ENCODE measurements at regions not wholly inside any gene's neighbourhood (a gene's known extent, or its start where the extent isn't known, plus 50 kb on each side); places are given as distances from the start of the nearest gene placed in this dataset.

GRCh38 chr4:152039023-152039481, 278.2 kb upstream of the GATB start:
- H4K8ac ChIP-seq (replicated peaks; ENCODE audit: insufficient read length, low read depth, low read length), result no peak overlapping the region
- H2BK5ac ChIP-seq (ENCODE audit: insufficient read length, low read length), result no peak overlapping the region
- Mint-ChIP-seq H3K4me1 (peaks cover 6% of the 10 kb centered on the region in 2 experiments), H3K27ac (no peak overlapping the region), H3K27me3 (ENCODE audit: low read depth) (peaks cover 4% of the 10 kb centered on the region), H3K9me3 (peaks cover 8 to 13% of the 10 kb centered on the region in 2 experiments), H3K36me3 (ENCODE audit: insufficient read depth in 1 of 3, low read depth in 3 of 3) (peaks cover 5 to 12% (median 5%) of the 10 kb centered on the region in 3 experiments; a peak in 3 of 7 replicates), H3K4me3 (no peak overlapping the region)
- no peak overlapping the region for H2AK5ac ChIP-seq (ENCODE audit: insufficient read length, low read length)
- H4K20me1 ChIP-seq (ENCODE audit: control insufficient read depth, insufficient read depth, insufficient read length), result no peaks in the 10 kb centered on the region
- no peak overlapping the region for H3K14ac ChIP-seq (ENCODE audit: insufficient read depth, low read length)
- no peak for DNase-seq
- H3T11ph ChIP-seq (ENCODE audit: low read length), result no peak overlapping the region
- H3K4ac ChIP-seq (ENCODE audit: low read depth, low read length), result no peak overlapping the region
- no CpG with 5 or more reads among the region's 11 CpGs for WGBS (ENCODE audit: extremely low coverage, insufficient read length, low lambda C conversion rate)
- no peaks in the 10 kb centered on the region for H3K9me3 ChIP-seq (ENCODE audit: control insufficient read depth, low read depth, low read length)
- H3K4me2 ChIP-seq (ENCODE audit: insufficient read depth, insufficient read length, low read length), result no peak overlapping the region
- no peaks in the 10 kb centered on the region for H3K79me2 ChIP-seq (ENCODE audit: insufficient read depth, low read length)
- H3K18ac ChIP-seq (ENCODE audit: insufficient read length, low read depth, low read length), result no peak overlapping the region
- H3K79me1 ChIP-seq (ENCODE audit: insufficient read depth, low read depth, low read length, poor library complexity, severe bottlenecking), result no peaks in the 10 kb centered on the region
- H3K27me3 ChIP-seq (ENCODE audit: insufficient read depth, low read length), result no peaks in the 10 kb centered on the region
- no peaks in the 10 kb centered on the region for H3K4me1 ChIP-seq (ENCODE audit: insufficient read depth, low read length)
- no peak overlapping the region for H3K27ac ChIP-seq (ENCODE audit: insufficient read length, low read depth, low read length)
- no peak overlapping the region for H2BK12ac ChIP-seq (ENCODE audit: insufficient read length, low read depth, low read length)
- no peak overlapping the region for H2BK20ac ChIP-seq (ENCODE audit: low read depth, low read length, poor library complexity, severe bottlenecking)
- H4K5ac ChIP-seq (ENCODE audit: insufficient read length, low read depth, low read length), result no peak overlapping the region
- H3K56ac ChIP-seq (ENCODE audit: insufficient read length, low read depth, low read length), result no peak overlapping the region
- no peak overlapping the region for H4K91ac ChIP-seq (ENCODE audit: insufficient read length, low read depth, low read length)
- no peak overlapping the region for H2BK15ac ChIP-seq (ENCODE audit: low read depth, low read length)
- H3K23me2 ChIP-seq (ENCODE audit: insufficient read length, low read depth, low read length, poor library complexity, severe bottlenecking), result no peaks in the 10 kb centered on the region
- TF ChIP-seq CTCF (conservative IDR thresholded peaks at IDR 0.05), result no peak
- no peak overlapping the region for H3K9ac ChIP-seq (ENCODE audit: extremely low read depth, insufficient read length, low read length)
- no peak overlapping the region for H2BK120ac ChIP-seq (ENCODE audit: low read depth, low read length, poor library complexity, severe bottlenecking)
- H2AFZ ChIP-seq (ENCODE audit: low read length), result no peak overlapping the region
- H3K23ac ChIP-seq (ENCODE audit: insufficient read length, low read depth, low read length), result no peak overlapping the region
